ENCODE measurements at regions not wholly inside any gene's neighbourhood (a gene's known extent, or its start where the extent isn't known, plus 50 kb on each side); places are given as distances from the start of the nearest gene placed in this dataset.
"Not testable (repeated sequence)": the region's sequence is repeated elsewhere in the genome, so short reads cannot be mapped to it uniquely, and the experiment has no call there.

DNA sequence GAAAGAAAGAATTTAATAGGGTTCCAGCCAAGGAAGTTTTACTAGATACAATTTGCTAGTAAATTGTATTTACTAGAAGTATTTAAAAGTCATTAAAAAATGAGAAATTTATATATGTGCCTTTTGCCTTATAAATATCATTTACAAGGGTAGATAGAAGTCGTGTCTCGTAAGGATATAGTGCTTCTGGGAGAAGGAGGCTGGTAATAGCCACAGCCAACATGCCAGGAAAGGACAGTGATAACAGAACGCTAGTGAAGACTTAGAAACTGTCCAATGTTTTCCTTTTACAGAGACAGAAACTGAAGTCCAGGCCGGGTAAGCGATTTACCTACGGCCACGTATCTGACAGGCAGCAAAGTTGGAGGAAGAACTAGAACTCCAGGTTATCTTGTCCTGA is 113.5 kb upstream of the LRRN1 start:
- DNase-seq: no peak

DNA sequence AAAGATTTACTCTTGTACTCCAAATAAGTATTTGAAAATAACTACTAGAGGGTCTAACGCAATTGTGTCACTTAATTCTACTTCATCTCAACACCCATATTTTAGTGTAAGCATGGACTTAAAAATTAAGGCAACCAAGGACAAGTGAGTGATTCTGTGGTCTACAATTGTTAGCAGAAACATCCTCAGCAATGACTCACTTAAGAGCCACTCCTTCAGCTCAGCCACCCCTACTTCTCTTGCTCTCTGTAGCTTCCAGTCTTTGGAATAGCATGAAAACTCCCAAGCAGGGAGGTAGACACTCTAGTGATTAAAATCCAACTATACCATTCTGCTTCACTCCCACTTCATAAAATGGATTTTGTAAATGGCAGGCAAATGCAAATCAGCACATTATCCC is 116.0 kb upstream of the LRRN1 start:
- no peak for DNase-seq

DNA sequence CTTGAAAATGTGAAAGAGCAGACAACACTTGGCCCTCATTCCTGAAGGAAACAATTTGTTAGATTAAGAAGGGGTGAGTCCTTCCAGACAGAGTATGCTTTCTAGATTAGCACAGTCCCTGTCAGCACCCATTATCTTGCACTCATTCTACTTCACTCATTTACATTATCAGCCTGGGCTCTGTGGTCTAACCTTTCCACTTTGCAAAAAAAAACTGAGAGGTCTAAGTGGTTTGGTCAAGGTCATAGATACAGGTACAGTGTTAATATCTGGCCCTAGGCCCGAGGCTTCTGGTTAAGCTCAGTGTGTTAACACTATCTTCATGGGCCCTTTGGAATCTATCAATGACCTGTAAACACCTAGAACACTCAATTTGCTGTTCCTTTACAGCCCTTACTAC is 123.4 kb upstream of the LRRN1 start:
- DNase-seq: no peak

GRCh38 chr3:3675186-3675585 is 124.0 kb upstream of the LRRN1 start:
- no peak for DNase-seq

DNA sequence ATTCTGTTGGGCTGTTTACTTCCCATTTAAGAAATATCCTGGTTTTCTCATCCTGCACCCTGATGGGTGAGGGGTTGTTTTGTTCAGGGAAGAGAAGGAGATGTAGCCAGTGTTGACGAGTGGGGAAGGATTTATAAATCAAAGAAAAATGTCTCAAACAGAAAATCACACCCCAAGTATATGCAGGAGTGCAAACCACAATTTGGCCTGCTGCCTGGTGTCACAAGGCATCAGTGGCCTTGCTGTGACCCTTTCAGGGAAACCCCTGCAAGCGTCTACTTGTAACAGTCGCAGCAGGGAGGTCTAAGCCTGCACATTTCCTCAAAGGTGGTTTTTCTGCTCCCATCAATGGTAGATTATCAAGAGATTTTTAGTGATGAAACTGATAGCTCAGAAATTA is 132.6 kb upstream of the LRRN1 start:
- DNase-seq: peak; percentile 6

- peak; percentile 6 for DNase-seq
These were observed 133.1 kb upstream of the LRRN1 start for GRCh38 chr3:3665961-3666640.

DNA sequence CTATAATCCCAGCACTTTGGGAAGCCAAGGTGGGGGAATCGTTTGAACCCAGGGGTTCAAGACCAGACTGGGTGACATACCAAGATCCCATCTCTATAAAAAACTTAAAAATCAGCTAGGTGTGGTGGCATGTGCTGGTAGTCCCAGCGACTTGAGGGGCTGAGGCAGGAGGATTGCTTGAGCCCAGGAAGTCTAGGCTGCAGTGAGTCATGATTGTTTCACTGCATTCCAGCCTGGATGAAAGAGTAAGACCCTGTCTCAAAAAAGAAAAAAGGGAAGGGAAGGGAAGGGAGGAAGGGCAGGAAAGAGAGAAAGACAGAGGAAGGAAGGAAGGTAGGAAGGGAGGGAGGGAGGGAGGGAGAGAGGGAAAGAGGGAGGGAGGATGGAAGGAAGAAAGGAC is 133.7 kb upstream of the LRRN1 start:
- no peak for DNase-seq

DNA sequence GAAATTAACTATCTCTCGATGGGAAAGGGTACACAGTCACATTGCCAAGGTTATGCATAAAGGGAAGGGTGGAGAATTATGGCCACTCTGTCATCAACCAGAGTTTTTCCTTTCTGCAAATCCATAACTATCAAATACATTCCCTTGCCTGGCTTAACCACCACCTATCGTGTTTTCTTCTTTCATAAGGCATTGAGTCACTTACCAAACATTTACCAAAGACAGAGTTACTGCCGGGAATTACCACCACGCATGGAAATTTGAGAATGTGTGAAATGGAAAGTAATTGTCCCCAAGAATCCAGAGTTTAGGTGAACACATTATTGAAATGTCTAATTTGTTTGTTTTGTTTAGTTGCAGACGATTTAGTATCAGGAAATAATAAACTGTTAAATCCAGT is 134.3 kb upstream of the LRRN1 start:
- DNase-seq: no peak

GRCh38 chr3:3662610-3663009 is 136.6 kb upstream of the LRRN1 start:
- DNase-seq: no peak

GRCh38 chr3:3654916-3655315 is 144.3 kb upstream of the LRRN1 start:
- no peak for DNase-seq

GRCh38 chr3:3648988-3649679 is 150.1 kb upstream of the LRRN1 start:
- no peak for DNase-seq

GRCh38 chr3:3646934-3647333 is 152.3 kb upstream of the LRRN1 start:
- DNase-seq: no peak

DNA sequence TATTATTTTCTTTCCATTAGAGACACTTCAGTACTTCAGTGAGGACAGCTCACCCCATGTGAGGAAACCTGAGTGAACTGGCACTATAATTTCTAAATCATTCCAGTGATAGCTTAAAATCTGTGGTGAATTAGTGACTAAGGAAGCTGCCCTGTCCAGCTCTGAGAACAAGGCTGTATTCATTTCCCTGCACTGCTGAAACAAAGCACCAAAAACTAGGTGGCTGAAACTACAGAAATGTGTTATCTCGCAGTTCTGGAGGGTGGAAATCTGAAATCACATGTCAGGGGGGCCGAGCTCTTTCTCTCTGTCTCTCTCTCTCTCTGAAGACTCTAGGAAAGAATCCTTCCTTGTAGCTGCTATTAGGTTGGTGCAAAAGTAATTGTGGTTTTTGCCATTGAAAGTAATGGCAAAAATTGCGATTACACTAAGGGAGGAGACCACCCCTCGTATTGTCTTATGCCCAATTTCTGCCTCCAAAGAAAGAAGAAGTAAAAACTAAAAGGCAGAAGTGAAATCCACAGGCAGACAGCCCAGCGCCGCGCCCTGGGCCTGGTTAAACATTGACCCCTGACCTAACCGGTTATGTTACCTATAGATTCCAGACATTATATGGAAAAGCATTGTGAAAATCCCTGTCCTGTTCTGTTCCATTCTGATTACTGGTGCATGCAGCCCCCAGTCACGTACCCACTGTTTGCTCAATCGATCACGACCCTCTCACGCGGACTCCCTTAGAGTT is 153.0 kb upstream of the LRRN1 start:
- DNase-seq: not testable (repeated sequence)

GRCh38 chr3:3641877-3642455 is 157.3 kb upstream of the LRRN1 start:
- no peak for DNase-seq

DNA sequence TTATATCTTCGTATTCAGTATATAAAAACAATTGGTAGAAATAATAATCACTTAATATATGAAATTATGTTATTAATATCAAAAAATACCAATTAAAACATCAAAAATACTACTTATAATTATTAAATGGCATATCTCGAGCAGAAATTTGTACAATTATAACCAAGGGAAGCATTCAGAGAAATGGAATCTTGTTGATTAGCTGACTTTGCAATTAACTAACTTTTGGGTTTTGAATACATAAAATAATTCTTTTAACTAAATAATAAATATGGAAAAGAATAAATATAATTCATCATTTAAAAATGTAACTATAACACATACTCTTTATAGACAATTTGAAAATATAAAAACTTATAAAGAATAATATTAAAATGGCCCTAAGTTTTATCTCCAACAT is 160.2 kb upstream of the LRRN1 start:
- DNase-seq: no peak

- no peak for DNase-seq
These were observed 162.4 kb upstream of the LRRN1 start for GRCh38 chr3:3636815-3637214.

DNA sequence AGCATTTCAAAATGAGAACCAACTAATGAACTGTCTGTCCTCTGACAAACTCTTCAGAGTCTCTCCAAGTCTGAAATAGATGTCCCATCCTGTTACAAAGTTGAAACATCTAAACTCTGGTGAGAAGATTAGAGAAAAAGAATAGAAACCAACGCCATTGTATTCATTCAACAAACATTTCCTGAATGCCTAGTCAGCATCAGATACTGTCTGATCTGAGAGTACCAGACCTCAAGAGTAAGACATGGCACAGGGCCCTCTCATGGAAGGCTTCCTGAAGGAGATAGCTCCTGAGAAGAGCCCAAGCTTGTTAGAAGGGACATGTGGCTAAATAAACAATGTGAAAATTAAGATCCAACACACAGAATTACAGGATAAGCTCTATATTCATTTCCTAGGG is 164.1 kb upstream of the LRRN1 start:
- DNase-seq: no peak

DNA sequence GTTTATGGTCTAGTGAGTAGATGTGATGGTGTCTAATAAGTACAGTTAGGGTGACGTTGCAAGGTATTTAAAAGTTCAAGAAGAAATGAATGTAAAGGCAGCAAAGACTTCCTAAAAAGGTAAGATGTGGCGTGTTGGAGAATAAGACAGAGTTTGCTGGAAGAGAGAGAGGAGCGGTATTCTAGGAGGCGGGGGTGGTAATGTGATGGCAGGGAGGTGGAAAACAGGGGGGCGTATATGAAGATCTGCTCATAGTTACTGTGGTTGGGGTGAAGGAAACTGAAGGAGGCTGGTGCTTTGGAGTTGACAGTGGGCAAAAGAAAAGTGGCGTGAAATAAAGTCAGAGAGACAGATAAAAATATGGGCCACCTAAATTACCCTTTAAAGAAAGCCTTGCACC is 164.9 kb upstream of the LRRN1 start:
- no peak for DNase-seq

DNA sequence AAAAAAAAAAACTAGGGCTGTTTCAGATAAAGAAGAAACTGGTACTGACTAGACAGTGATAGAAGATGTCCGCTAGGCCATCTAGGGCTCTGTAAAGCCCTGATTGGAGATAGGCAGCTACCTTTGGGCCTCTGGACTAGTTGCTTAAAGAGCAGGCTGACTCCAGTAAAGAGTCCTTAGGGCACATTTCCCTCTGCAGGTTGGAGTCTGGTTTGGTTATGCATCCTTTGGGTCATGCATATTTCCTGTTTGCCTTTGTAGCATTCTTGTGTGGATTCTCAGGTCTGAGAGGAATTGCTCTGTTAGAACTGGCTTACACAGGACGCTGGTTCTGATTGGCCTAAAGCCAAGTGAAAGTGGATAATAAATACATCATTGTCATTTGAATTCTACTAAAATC is 165.5 kb upstream of the LRRN1 start:
- DNase-seq: no peak

- peak; percentile 37 for DNase-seq
These were observed 166.8 kb upstream of the LRRN1 start for GRCh38 chr3:3632449-3632848.

DNA sequence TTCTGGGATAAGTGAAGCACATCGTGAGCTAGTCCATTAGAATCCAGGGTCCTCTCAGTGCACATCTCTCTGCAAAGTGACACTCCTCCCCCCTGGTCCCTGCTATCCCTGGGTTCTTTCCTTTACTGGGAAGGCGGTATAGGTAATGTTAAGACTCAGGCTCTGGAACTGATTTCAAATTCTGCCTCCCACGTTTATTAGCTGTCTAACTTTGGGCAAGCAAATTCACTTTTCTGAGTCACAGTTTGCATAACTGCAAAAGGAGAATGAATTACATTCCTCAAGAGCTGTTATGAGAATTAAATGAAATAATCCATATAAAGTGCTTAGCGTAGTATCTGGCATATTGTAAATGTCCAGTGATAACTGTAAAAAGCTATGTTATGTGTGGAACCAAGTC is 168.1 kb upstream of the LRRN1 start:
- DNase-seq: no peak

- DNase-seq: no peak
These were observed 169.3 kb upstream of the LRRN1 start for GRCh38 chr3:3629911-3630310.

DNA sequence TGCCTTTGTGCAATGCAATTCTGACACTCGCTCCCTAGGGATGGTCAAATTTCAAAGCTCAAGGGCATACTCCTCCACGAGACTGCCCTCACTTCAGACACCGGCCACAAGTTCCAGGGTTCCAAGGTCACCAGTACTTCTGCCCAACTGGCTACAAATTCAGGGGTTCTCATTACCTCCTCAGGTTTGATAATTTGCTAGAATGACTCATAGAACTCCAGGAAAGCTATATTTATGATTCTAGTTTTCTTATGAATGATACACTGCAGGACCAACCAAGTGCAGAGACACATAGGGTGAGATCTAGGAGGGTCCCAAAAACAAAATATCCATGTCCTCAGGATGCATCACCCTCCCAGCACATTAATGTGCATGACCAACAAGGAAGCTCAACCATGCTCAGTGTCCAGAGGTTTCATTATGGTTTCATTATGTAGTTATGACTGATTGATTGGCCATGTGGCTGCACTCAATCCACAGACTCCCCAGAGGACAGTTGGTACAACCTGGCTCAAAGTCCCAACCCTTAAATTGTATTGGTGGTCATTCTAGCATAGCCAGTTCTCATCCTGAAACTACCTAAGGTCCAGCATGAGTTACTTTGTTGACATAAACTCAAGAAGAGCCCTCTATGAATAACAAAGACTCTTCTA is 170.4 kb upstream of the LRRN1 start:
- no peak for DNase-seq

All from hematopoietic multipotent progenitor cell treated with erythropoietin and hydrocortisone succinate and interleukin-3 and kit ligand, for 6 days (in vitro differentiated cells).